ENCODE measurements at regions not wholly inside any gene's neighbourhood (a gene's known extent, or its start where the extent isn't known, plus 50 kb on each side); places are given as distances from the start of the nearest gene placed in this dataset.
"Not testable (repeated sequence)": the region's sequence is repeated elsewhere in the genome, so short reads cannot be mapped to it uniquely, and the experiment has no call there.

DNA sequence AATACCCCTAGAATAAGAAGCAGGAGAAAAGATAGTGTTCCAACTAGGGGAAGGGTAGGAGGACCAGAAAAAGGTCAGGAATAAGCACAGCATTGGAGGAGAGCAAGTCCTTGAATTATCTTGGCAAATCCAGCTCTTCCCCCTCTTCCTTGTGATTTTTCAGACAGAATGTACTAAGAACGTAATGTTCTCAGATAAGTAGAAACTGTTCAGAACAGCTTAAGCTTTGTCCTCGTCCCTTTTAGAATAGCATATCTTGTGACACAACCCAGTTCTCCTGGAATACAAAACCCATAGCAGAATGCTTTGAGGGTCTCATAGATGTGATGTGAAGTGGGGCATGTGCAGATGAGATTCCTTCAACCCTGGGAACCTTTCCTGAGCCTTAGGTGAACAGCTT lies 97.4 kb downstream of the EMB start:
- Histone ChIP-seq H3K27me3 (ENCODE audit: insufficient read depth, low read length) (0 out of 2 replicates have a peak, but pooled peaks cover 5% of the 10 kb centered on the region), H3K4me3 (ENCODE audit: low read depth, low read length) (no peak overlapping the region), H3K4me1 (ENCODE audit: control insufficient read depth, insufficient read depth, low read length, unreplicated experiment) (no peaks in the 10 kb centered on the region), H3K27ac (ENCODE audit: low read depth, low read length) (no peak overlapping the region), H3K36me3 (ENCODE audit: insufficient read depth, low read length) (no peaks in the 10 kb centered on the region), H2AFZ (ENCODE audit: low read length, unreplicated experiment) (no peak overlapping the region), H3K79me2 (ENCODE audit: control insufficient read depth, insufficient read depth, low read length, unreplicated experiment) (no peaks in the 10 kb centered on the region)

DNA sequence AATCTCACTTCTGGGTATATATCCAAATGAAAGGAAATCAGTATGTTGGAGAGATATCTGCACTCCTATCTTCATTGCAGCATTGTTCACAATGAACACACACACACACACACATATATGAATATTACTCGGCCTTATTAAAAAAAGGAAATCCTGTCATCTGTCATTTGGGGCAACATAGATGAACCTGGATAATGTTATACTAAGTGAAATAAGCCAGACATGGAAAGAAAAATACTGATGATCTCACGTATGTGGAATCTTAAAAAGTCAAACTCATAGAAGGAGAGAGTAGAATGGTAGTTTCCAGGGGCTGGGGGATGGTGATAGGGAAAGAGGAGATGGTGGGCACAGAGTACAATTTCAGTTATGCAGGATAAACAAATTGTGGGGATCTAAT lies 100.3 kb downstream of the EMB start:
- H3K4me3 ChIP-seq (ENCODE audit: low read depth, low read length), result no peak overlapping the region
- no peak overlapping the region for H3K27ac ChIP-seq (ENCODE audit: low read depth, low read length)
- no peak overlapping the region for H2AFZ ChIP-seq (ENCODE audit: low read length, unreplicated experiment)
- H3K27me3 ChIP-seq (ENCODE audit: insufficient read depth, low read length), result 0 out of 2 replicates have a peak, but pooled peaks cover 5% of the 10 kb centered on the region
- H3K4me1 ChIP-seq (ENCODE audit: control insufficient read depth, insufficient read depth, low read length, unreplicated experiment), result no peaks in the 10 kb centered on the region
- H3K36me3 ChIP-seq (ENCODE audit: insufficient read depth, low read length), result no peaks in the 10 kb centered on the region
- H3K79me2 ChIP-seq (ENCODE audit: control insufficient read depth, insufficient read depth, low read length, unreplicated experiment), result no peaks in the 10 kb centered on the region

DNA sequence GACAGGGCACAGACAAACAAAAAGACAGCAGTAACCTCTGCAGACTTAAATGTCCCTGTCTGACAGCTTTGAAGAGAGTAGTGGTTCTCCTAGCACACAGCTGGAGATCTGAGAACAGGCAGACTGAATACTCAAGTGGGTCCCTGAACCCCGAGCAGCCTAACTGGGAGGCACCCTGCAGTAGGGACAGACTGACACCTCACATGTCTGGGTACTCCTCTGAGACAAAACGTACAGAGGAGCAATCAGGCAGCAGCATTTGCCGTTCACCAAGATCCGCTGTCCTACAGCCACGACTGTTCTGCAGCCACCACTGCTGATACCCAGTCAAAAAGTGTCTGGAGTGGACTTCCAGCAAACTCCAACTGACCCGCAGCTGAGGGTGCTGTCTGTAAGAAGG lies 110.5 kb downstream of the EMB start:
- not testable (repeated sequence) for H3K79me2 ChIP-seq (ENCODE audit: control insufficient read depth, insufficient read depth, low read length, unreplicated experiment)

DNA sequence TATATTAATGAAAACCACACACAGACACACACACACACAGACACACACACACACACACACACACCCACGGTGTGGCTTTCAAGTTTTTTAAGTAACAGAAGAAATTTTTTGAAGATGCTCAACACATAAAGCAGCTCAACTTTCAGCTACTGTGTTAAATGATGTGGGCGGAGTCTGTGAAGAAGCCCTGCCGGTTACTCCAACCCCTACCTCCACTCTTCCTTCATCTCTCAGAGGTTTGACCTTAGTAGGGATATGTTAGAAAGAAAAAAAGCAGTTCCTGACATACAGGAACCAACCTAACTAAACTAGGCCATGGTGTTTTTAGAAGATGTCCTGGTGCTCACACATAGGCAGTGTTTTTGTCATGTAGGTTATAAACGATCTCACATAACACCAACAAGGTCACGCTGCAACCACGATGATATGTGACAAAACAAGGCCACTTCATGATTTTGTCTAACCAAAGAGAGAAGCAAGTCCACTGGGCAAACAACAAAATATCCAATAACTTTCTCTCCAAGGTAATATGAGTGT lies 112.8 kb downstream of the EMB start:
- no peak overlapping the region for H3K27ac ChIP-seq (ENCODE audit: low read depth, low read length)
- no peaks in the 10 kb centered on the region for H3K79me2 ChIP-seq (ENCODE audit: control insufficient read depth, insufficient read depth, low read length, unreplicated experiment)
- H3K27me3 ChIP-seq (ENCODE audit: insufficient read depth, low read length), result peaks cover 15% of the 10 kb centered on the region; the same call in 1 of the 2 replicates
- H2AFZ ChIP-seq (ENCODE audit: low read length, unreplicated experiment), result no peak overlapping the region
- no peaks in the 10 kb centered on the region for H3K4me1 ChIP-seq (ENCODE audit: control insufficient read depth, insufficient read depth, low read length, unreplicated experiment)
- no peak overlapping the region for H3K4me3 ChIP-seq (ENCODE audit: low read depth, low read length)
- H3K36me3 ChIP-seq (ENCODE audit: insufficient read depth, low read length), result no peaks in the 10 kb centered on the region

More for the DNA sequence above, 110.5 kb downstream of the EMB start:
- H3K36me3 ChIP-seq (ENCODE audit: insufficient read depth, low read length); H3K4me3 ChIP-seq (ENCODE audit: low read depth, low read length); H2AFZ ChIP-seq (ENCODE audit: low read length, unreplicated experiment); H3K27ac ChIP-seq (ENCODE audit: low read depth, low read length); H3K4me1 ChIP-seq (ENCODE audit: control insufficient read depth, insufficient read depth, low read length, unreplicated experiment): not testable (repeated sequence)
- H3K27me3 ChIP-seq (ENCODE audit: insufficient read depth, low read length), result peaks cover 15% of the 10 kb centered on the region; the same call in 1 of the 2 replicates

DNA sequence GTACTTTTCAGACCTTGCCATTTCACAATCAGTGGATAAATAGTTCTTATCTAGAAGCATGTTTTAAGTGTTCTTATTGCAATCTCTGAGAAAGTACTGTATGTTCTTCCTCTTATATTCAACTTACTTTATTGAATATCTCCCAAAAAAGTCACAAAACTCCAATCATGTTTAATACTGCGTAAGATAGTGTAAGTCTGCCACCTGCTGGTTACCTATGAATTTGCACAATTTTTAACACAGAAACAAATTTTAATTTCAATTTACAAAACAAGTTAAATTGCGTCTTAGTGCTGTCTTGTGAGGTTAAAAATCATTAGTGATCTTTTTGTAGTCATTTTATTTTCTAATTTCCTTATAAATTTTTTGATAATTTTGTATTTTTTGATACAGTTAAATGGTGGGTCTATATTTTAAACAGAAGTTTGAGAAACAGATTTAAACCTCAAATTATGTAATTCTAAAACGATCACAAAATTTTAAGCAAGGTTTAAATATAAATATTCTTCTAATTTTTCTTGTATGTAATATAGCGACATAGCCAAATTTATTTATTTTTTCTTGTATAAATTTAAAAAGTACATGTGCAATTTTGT lies 115.8 kb downstream of the EMB start:
- Histone ChIP-seq H3K36me3 (ENCODE audit: insufficient read depth, low read length) (no peaks in the 10 kb centered on the region), H2AFZ (ENCODE audit: low read length, unreplicated experiment) (no peak overlapping the region), H3K4me1 (ENCODE audit: control insufficient read depth, insufficient read depth, low read length, unreplicated experiment) (no peaks in the 10 kb centered on the region), H3K27me3 (ENCODE audit: insufficient read depth, low read length) (peaks cover 24% of the 10 kb centered on the region), H3K27ac (ENCODE audit: low read depth, low read length) (no peak overlapping the region), H3K4me3 (ENCODE audit: low read depth, low read length) (no peak overlapping the region), H3K79me2 (ENCODE audit: control insufficient read depth, insufficient read depth, low read length, unreplicated experiment) (no peaks in the 10 kb centered on the region)

DNA sequence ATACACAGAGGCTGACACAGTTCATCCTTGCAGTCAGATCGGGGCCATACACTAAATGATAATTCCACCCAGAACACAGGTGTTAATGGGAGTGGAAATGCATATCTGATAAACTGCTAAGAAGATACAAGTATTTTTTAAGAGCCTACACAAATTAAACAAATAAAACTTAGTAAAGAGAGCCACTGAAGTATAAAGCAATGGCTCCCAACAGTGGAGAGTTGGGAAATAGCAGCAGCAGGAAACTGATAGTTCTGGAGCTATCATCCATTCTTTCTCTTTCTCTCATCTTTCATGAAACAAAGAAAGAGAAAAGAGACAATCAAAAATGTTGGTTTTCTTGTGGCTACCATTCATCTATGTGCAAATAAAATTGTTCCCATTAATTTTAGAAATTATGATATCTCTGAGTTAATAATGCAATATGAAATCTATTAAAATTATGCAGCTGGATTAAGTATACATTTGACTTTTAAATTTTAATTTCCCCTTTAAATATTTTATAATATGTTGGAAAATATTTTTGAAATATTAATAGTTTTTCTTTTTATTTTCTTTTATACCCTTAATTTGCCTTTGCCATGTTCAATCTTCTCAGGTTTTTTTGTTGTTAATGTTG lies 120.8 kb downstream of the EMB start:
- Histone ChIP-seq H3K4me1 (ENCODE audit: control insufficient read depth, insufficient read depth, low read length, unreplicated experiment) (no peaks in the 10 kb centered on the region), H3K27me3 (ENCODE audit: insufficient read depth, low read length) (peaks cover 10% of the 10 kb centered on the region), H3K79me2 (ENCODE audit: control insufficient read depth, insufficient read depth, low read length, unreplicated experiment) (no peaks in the 10 kb centered on the region), H3K27ac (ENCODE audit: low read depth, low read length) (no peak overlapping the region), H2AFZ (ENCODE audit: low read length, unreplicated experiment) (no peak overlapping the region), H3K36me3 (ENCODE audit: insufficient read depth, low read length) (no peaks in the 10 kb centered on the region), H3K4me3 (ENCODE audit: low read depth, low read length) (no peak overlapping the region)

DNA sequence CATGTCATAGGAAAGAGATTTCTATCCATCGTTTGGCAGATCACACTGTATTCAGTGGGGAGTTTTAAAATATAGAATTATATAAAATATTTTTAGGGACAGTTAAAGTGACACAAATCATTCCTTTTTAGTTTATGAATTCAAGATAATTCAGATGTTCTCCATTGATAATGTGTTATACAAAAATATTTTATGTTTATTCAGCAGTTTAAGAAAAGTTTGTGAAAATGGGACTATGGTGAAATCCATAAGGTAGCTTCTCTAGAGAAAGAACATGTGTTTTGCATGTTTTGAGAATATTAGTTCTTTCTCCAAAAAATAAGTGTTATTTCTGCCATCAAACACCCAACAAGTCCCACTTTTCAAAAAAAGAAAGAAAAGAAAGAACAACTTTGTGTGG lies 122.9 kb downstream of the EMB start:
- H3K27ac ChIP-seq (ENCODE audit: low read depth, low read length), result no peak overlapping the region
- H3K4me3 ChIP-seq (ENCODE audit: low read depth, low read length), result no peak overlapping the region
- H2AFZ ChIP-seq (ENCODE audit: low read length, unreplicated experiment), result no peak overlapping the region
- peaks cover 9% of the 10 kb centered on the region for H3K27me3 ChIP-seq (ENCODE audit: insufficient read depth, low read length)
- no peaks in the 10 kb centered on the region for H3K4me1 ChIP-seq (ENCODE audit: control insufficient read depth, insufficient read depth, low read length, unreplicated experiment)
- no peaks in the 10 kb centered on the region for H3K36me3 ChIP-seq (ENCODE audit: insufficient read depth, low read length)
- H3K79me2 ChIP-seq (ENCODE audit: control insufficient read depth, insufficient read depth, low read length, unreplicated experiment), result no peaks in the 10 kb centered on the region

DNA sequence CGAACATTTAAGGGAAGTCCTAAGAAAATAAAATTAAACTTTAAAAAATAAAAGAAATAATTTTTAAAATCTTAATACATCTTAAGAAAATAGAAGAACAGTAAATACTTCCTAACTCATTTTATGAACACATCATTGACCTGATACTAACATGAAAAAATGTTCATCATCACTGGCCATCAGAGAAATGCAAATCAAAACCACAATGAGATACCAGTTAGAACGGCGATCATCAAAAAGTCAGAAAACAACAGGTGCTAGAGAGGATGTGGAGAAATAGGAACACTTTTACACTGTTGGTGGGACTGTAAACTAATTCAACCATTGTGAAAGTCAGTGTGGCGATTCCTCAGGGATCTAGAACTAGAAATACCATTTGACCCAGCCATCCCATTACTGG lies 134.6 kb downstream of the EMB start:
- not testable (repeated sequence) for H2AFZ ChIP-seq (ENCODE audit: low read length, unreplicated experiment); H3K79me2 ChIP-seq (ENCODE audit: control insufficient read depth, insufficient read depth, low read length, unreplicated experiment); H3K4me3 ChIP-seq (ENCODE audit: low read depth, low read length); H3K36me3 ChIP-seq (ENCODE audit: insufficient read depth, low read length); H3K27me3 ChIP-seq (ENCODE audit: insufficient read depth, low read length); H3K4me1 ChIP-seq (ENCODE audit: control insufficient read depth, insufficient read depth, low read length, unreplicated experiment); H3K27ac ChIP-seq (ENCODE audit: low read depth, low read length)

DNA sequence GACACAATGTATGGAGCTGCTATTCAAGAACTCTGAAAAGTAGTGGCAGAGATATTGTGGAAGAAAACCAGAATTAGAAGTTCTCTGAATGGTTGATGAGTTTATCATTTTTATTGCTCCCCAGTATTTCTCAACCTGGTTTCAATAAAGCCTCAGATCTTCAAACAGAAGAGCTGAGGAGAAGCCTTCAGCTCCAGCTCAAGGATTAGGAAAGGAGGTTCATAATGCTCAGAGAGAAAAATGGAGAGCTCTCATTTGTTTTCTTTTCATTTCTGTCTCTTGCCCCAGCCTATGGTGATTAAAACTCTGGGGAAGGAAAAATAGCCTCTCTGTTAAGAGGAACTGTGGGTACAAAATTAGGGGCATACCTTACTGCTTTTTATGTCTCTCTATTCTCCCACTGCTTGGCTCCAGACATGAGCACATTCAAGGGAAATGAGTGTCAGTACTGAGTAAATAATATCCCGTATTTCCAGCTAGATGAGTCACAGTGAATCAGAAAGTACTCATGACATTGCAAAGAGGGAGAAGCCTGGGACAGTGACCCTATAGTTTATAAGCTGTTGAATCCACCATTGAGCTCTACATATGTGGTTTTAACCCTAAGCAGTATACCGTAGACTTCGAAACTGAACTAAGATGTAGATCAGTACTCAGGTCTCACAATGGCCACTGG lies 138.1 kb downstream of the EMB start:
- H3K4me3 ChIP-seq (ENCODE audit: low read depth, low read length), result no peak overlapping the region
- no peak overlapping the region for H2AFZ ChIP-seq (ENCODE audit: low read length, unreplicated experiment)
- H3K79me2 ChIP-seq (ENCODE audit: control insufficient read depth, insufficient read depth, low read length, unreplicated experiment), result no peaks in the 10 kb centered on the region
- peak overlapping the region; percentile 66 for H3K27ac ChIP-seq (ENCODE audit: low read depth, low read length)
- H3K4me1 ChIP-seq (ENCODE audit: control insufficient read depth, insufficient read depth, low read length, unreplicated experiment), result peaks cover 10% of the 10 kb centered on the region
- no peaks in the 10 kb centered on the region for H3K27me3 ChIP-seq (ENCODE audit: insufficient read depth, low read length)
- H3K36me3 ChIP-seq (ENCODE audit: insufficient read depth, low read length), result no peaks in the 10 kb centered on the region

DNA sequence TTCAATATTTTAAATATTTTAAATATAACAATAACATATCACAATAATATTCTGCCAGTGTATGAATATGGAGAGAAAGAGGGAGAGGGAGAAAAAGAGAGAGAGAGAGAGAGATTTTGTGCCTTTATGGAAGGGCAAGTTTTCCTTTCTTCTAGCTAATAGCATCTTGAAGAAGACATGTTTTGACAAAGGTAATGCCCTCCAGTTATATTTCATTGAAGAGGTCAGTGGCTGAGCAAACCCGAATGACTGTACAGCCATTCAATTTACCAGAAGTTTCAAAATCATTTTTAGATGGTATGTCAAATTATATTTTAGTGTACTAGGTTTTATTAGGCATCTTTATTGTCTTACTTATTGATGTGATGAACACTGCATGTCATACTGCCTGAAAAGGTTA lies 139.3 kb downstream of the EMB start:
- H3K79me2 ChIP-seq (ENCODE audit: control insufficient read depth, insufficient read depth, low read length, unreplicated experiment), result no peaks in the 10 kb centered on the region
- H2AFZ ChIP-seq (ENCODE audit: low read length, unreplicated experiment), result no peak overlapping the region
- H3K4me3 ChIP-seq (ENCODE audit: low read depth, low read length), result no peak overlapping the region
- H3K27me3 ChIP-seq (ENCODE audit: insufficient read depth, low read length), result no peaks in the 10 kb centered on the region
- peaks cover 10% of the 10 kb centered on the region for H3K4me1 ChIP-seq (ENCODE audit: control insufficient read depth, insufficient read depth, low read length, unreplicated experiment)
- H3K36me3 ChIP-seq (ENCODE audit: insufficient read depth, low read length), result no peaks in the 10 kb centered on the region
- no peak overlapping the region for H3K27ac ChIP-seq (ENCODE audit: low read depth, low read length)

DNA sequence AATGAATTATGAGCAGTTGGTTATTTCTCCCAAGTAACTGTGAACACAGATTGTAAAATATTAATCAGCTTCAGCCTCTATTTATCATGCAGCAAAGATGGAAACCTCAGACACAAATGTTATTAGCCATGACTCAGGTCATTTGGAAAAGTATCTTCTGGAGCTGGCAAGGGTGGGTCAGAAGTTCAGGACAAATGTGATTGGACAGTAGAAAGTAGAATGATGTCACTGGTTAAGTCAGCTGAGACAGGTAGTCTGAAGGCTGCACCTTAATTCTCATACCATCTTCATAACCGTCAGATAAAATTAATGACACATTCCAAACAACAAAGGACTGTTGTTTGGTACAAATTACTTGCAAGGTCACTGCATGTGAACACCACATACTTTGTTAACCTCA lies 140.2 kb downstream of the EMB start:
- Histone ChIP-seq H3K36me3 (ENCODE audit: insufficient read depth, low read length) (no peaks in the 10 kb centered on the region), H3K27me3 (ENCODE audit: insufficient read depth, low read length) (no peaks in the 10 kb centered on the region), H3K27ac (ENCODE audit: low read depth, low read length) (no peak overlapping the region), H3K79me2 (ENCODE audit: control insufficient read depth, insufficient read depth, low read length, unreplicated experiment) (no peaks in the 10 kb centered on the region), H2AFZ (ENCODE audit: low read length, unreplicated experiment) (no peak overlapping the region), H3K4me1 (ENCODE audit: control insufficient read depth, insufficient read depth, low read length, unreplicated experiment) (peaks cover 10% of the 10 kb centered on the region), H3K4me3 (ENCODE audit: low read depth, low read length) (no peak overlapping the region)
